Psoas muscle (tissue), 7 donors: ENCODE measurements at regions not wholly inside any gene's neighbourhood (a gene's known extent, or its start where the extent isn't known, plus 50 kb on each side); places are given as distances from the start of the nearest gene placed in this dataset.
"Not testable (repeated sequence)": the region's sequence is repeated elsewhere in the genome, so short reads cannot be mapped to it uniquely, and the experiment has no call there.

ENCODE experiments used
- ATAC-seq, 4 donors: fragments of 200-7000 bp; cut with Tn5 transposase; one replicate each; pipeline ENCODE4 v1.9.1; 2020; ENCODE audit warnings: moderate library complexity in 3 of 4, mild to moderate bottlenecking in 2 of 4
- DNase-seq, 2 donors: peaks; one replicate each; pipeline ENCODE4 v3.0.0-alpha.2; 2020
- H3K27ac ChIP-seq: fragments of 200-600 bp; one replicate; pipeline ENCODE4 v1.8.0; 2022
- H3K27me3 ChIP-seq, 3 donors: fragments of 200-600 bp in 1 of 3; one replicate each; pipeline versions ENCODE4 v1.6.1 to v1.8.0; 2013 to 2022; ENCODE audit warnings: low read length in 2 of 3, mild to moderate bottlenecking in 2 of 3, moderate library complexity in 1 of 3; ENCODE audit not compliant: insufficient read depth in 3 of 3
- H3K36me3 ChIP-seq, 2 donors: fragments of 200-600 bp in 1 of 2; one replicate each; pipeline versions ENCODE4 v1.6.1 to v1.8.0; 2013 to 2022; ENCODE audit warnings: low read depth in 1 of 2, mild to moderate bottlenecking in 1 of 2, moderate library complexity in 1 of 2; ENCODE audit not compliant: insufficient read depth in 1 of 2
- H3K4me1 ChIP-seq: fragments of 200-600 bp; one replicate; pipeline ENCODE4 v1.8.0; 2022
- H3K4me3 ChIP-seq: fragments of 200-600 bp; one replicate; pipeline ENCODE4 v1.8.0; 2022; ENCODE audit warnings: mild to moderate bottlenecking
- H3K9me3 ChIP-seq: fragments of 200-600 bp; one replicate; pipeline ENCODE4 v1.8.0; 2022
- WGBS, 3 donors: extraction: QIAGEN DNeasy Blood & Tissue Kit; methylation state at CpG; one replicate each; pipeline versions ENCODE4 v1.1.6 to v1.1.7; 2013; 5-methylcytosine and 5-hydroxymethylcytosine counted together
- intact Hi-C, 2 donors: fragments of 100-400 bp; cut with DNase I; formaldehyde crosslinking; loops; one replicate each; pipeline versions ENCODE4 v1.11.0 to v1.14.2; 2022
- TF ChIP-seq, protein P1 (sequence below): fragments of 200-600 bp; IDR thresholded peaks from one replicate; pipeline ENCODE4 v1.8.0; 2022; ENCODE audit warnings: antibody characterized with exemption
- donor health status: healthy with polysubstance abuse.
- donor health status: DM: no; HTN: no; CAD: no; lungs with moderate emphysema.
- donor health status: Bipolar disorder and iron deficiency.
- donor health status: healthy.
- donor health status: DM: yes; HTN: yes; CAD: no.
- donor health status: DM: no; HTN: no; CAD: no.
- donor health status: DM: yes; HTN: yes; CAD: no.

- Histone ChIP-seq H3K36me3 (no peaks in the 10 kb centered on the region), H3K27ac (no peak overlapping the region), H3K4me3 (no peak overlapping the region), H3K4me1 (no peaks in the 10 kb centered on the region), H3K27me3 (no peaks in the 10 kb centered on the region), H3K9me3 (peaks cover 4% of the 10 kb centered on the region)
- DNase-seq, result peak in 1 of 2 donors; percentile 12
- no peak for ATAC-seq
- TF ChIP-seq, protein P1, sequence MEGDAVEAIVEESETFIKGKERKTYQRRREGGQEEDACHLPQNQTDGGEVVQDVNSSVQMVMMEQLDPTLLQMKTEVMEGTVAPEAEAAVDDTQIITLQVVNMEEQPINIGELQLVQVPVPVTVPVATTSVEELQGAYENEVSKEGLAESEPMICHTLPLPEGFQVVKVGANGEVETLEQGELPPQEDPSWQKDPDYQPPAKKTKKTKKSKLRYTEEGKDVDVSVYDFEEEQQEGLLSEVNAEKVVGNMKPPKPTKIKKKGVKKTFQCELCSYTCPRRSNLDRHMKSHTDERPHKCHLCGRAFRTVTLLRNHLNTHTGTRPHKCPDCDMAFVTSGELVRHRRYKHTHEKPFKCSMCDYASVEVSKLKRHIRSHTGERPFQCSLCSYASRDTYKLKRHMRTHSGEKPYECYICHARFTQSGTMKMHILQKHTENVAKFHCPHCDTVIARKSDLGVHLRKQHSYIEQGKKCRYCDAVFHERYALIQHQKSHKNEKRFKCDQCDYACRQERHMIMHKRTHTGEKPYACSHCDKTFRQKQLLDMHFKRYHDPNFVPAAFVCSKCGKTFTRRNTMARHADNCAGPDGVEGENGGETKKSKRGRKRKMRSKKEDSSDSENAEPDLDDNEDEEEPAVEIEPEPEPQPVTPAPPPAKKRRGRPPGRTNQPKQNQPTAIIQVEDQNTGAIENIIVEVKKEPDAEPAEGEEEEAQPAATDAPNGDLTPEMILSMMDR, result no peak
- intact Hi-C loops, result no loop called here
- WGBS, 3 donors, result 77 to 80% (median 79%) methylated on average over 8 of the region's 8 CpGs
Measured at GRCh38 chr3:153640689-153641665, 479.0 kb downstream of the RAP2B start.

DNA sequence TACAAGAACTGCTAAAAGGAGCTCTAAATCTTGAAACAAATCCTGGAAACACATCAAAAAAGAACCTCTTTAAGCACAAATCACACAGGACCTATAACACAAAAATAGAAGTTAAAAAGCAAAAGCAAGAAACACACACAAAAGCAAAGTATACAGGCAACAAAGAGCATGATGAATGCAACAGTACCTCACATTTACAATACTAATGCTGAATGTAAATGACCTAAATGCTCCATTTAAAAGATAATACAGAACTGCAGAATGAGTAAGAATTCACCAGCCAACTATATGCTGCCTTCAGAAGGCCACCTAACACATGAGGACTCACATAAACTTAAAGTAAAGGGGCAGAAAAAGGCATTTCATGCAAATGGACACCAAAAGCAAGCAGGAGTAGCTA is 478.6 kb upstream of the ARHGEF26 start:
- ATAC-seq, H3K27me3 ChIP-seq, H3K36me3 ChIP-seq, intact Hi-C loops, DNase-seq, H3K4me3 ChIP-seq, H3K27ac ChIP-seq, H3K4me1 ChIP-seq, H3K9me3 ChIP-seq: not testable (repeated sequence)

- H3K27me3 ChIP-seq, intact Hi-C loops, DNase-seq, H3K27ac ChIP-seq, H3K9me3 ChIP-seq, ATAC-seq, H3K4me1 ChIP-seq, H3K4me3 ChIP-seq, H3K36me3 ChIP-seq: not testable (repeated sequence)
- 50 to 95% (median 66%) methylated on average over 2 of the region's 2 CpGs for WGBS, 3 donors
Measured at GRCh38 chr3:153643471-153643870, 477.7 kb upstream of the ARHGEF26 start.

GRCh38 chr3:153649286-153649839 is 471.8 kb upstream of the ARHGEF26 start:
- H3K27ac ChIP-seq, result no peak overlapping the region
- H3K4me1 ChIP-seq, result no peaks in the 10 kb centered on the region
- ATAC-seq (no peak), DNase-seq (no peak)
- no peak overlapping the region for H3K4me3 ChIP-seq
- no peaks in the 10 kb centered on the region for H3K27me3 ChIP-seq
- H3K9me3 ChIP-seq, result peaks cover 4% of the 10 kb centered on the region
- TF ChIP-seq, protein P1, result no peak
- intact Hi-C loops, result no loop called here
- 76 to 84% (median 79%) methylated on average over 2 of the region's 2 CpGs for WGBS, 3 donors
- no peaks in the 10 kb centered on the region for H3K36me3 ChIP-seq

DNA sequence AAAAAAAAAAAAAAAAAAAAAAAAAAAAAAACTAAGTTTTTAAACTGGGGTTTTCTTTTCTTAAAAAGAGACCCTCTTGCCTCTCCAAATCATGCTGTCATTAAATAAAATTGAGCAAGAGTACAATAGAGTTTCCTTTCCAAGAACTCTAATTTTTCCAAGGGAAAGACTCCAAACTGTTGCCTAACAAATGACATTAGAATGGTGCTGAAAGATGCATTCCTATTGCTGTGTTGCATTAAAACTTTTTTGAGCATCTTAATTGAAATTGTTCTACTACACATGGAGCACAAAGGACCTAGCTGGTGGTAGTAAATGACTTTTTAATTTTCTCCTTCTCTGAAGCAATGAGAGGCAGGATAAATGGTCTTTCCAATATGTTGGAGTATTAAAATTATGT is 469.1 kb upstream of the ARHGEF26 start:
- intact Hi-C loops, result no loop called here
- Histone ChIP-seq H3K36me3 (no peaks in the 10 kb centered on the region), H3K4me1 (no peaks in the 10 kb centered on the region), H3K4me3 (no peak overlapping the region), H3K27me3 (no peaks in the 10 kb centered on the region), H3K27ac (no peak overlapping the region), H3K9me3 (no peaks in the 10 kb centered on the region)
- ATAC-seq (no peak), DNase-seq (no peak)
- TF ChIP-seq, protein P1, result no peak
